Left ventricle myocardium superior (tissue), 1 donor: ENCODE measurements at regions not wholly inside any gene's neighbourhood (a gene's known extent, or its start where the extent isn't known, plus 50 kb on each side); places are given as distances from the start of the nearest gene placed in this dataset.

Source experiments
- ATAC-seq: fragments of 200-7000 bp; cut with Tn5 transposase; one replicate; pipeline ENCODE4 v1.9.1; 2020; ENCODE audit warnings: mild to moderate bottlenecking, moderate library complexity
- DNase-seq: peaks from one replicate; pipeline ENCODE4 v3.0.0-alpha.2; 2020
- intact Hi-C: fragments of 100-400 bp; cut with micrococcal nuclease; formaldehyde crosslinking; loops from one replicate; pipeline ENCODE4 v1.11.0; 2022
- donor health status: DM: no; HTN: yes; CAD: no; lungs with severe emphysema.

GRCh38 chr3:36220173-36220572 is 160.1 kb upstream of the STAC start:
- no peak for ATAC-seq
- DNase-seq: no peak
- intact Hi-C loops: no loop called here

- intact Hi-C loops: no loop called here
- DNase-seq (no peak), ATAC-seq (no peak)
Observed at GRCh38 chr3:36221975-36222374, 158.3 kb upstream of the STAC start.

DNA sequence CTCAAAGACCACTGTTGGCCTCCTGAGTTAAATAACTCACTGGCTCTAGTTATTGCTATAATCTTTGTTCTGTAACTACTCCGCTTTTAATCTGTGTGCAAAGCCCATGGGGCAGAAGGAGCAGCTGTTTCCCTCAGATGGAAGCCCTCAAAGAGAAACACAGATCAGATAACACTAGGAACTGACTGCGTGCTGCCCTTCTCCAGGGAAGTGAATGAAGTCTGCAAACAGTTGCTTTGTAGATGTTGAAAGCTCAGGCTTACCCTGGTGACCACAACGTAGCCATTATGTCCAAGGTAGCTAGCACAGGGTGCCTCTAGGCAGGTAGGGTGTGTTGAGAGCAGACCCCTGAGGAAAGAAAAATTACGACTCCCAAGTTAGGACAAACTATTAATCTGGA is 152.3 kb upstream of the STAC start:
- intact Hi-C loops: no loop called here
- DNase-seq: no peak
- ATAC-seq: peak; percentile 77

DNA sequence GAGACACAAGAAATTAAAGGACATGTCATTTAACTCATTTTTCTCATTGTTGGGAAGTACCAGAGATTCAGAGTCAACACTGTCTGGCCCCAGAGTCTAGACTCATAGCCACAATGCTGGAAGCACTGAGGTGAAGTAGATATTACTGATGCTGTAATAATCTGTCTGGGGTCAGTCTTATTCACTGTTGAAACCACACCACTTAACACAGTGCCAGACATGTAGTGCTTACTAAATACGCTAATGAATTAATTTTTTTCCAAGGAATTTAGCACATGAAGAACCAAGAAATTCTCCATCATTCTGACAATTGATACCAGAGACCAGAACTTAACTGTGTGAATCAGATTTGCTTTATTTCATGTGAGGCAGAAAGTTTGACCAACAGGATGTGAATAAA is 150.8 kb upstream of the STAC start:
- ATAC-seq: no peak

GRCh38 chr3:36232797-36233489 is 147.4 kb upstream of the STAC start:
- ATAC-seq (no peak), DNase-seq (no peak)
- intact Hi-C loops: no loop called here

More for the DNA sequence above, 150.8 kb upstream of the STAC start:
- no peak for DNase-seq
- intact Hi-C loops: no loop called here

DNA sequence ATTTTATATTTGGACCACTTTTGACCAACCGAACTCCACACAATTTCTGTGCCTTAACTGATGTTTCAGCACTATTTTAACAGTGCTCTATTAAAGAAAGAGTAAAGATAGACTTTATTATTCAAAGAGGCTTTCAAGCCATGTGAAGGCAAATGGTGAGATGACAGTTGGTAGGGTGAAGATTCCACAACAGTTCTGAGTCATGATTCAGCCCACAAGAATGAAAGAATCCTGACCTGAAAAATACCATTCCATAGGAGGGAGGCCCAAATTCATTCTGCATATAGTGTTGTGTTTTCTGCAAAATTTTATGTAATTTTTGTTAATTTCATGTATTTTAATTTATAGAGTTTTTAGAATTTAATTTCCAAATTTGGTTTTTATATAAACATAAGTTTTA is 135.6 kb upstream of the STAC start:
- no peak for DNase-seq
- no peak for ATAC-seq
- intact Hi-C loops: no loop called here

- intact Hi-C loops: no loop called here
- DNase-seq (no peak), ATAC-seq (no peak)
Observed at GRCh38 chr3:36248374-36248773, 131.9 kb upstream of the STAC start.

DNA sequence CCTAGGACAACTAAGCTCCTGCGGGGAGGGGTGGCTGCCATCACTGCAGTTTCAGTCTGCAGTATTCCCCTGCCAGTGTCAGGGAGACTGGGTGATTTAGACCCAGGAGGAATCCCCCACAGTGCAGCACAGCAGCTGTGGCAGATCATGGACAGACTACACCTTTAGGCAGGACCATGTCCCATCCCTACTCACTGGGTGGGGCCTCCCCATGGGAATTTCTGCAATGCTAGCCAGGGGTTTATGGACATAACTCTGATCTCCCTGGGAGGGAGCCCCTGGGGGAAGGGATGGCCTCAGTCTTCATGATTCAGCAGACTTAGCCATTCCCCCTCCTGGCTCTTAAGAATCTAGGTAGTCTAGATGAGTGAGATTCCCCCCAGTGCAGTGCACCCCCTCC is 130.1 kb upstream of the STAC start:
- intact Hi-C loops: no loop called here
- ATAC-seq (no peak), DNase-seq (no peak)

DNA sequence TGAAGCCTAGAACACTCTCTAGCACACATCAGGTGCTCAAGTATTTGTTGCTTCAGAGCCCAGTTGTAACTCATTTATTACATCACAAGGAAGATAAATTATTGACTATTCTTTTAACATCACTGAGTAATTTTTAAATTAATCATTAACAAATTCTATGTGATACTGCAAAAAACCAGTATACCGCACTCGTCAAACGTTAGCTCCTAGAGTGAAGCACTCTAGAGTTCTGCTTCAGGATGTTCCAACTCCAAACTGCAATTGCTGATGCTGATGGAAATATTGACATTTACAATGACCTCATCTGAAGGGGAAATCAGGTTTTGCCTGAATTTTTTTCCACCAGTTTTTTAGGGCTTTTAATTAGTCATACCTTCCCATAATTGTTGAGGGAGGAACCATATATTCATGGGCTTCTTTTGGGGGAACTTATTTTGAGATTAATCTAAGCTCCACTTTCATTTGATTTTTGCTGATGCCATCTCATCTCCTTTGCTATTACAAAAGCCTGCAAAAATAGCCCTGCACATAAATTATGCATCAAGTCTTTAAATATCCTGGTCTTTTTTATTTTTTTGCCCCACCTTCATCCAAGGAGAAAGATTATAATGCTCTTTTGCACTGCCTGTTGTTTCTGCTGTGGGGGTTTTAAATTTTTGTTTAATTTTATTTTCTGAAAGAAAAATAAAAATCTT is 123.0 kb upstream of the STAC start:
- DNase-seq: no peak
- intact Hi-C loops: no loop called here
- ATAC-seq: no peak

GRCh38 chr3:36258421-36258820 is 121.9 kb upstream of the STAC start:
- no peak for ATAC-seq
- intact Hi-C loops: no loop called here
- no peak for DNase-seq

GRCh38 chr3:36259580-36259979 is 120.7 kb upstream of the STAC start:
- DNase-seq: no peak
- no peak for ATAC-seq
- intact Hi-C loops: no loop called here

- intact Hi-C loops: no loop called here
- DNase-seq (no peak), ATAC-seq (no peak)
Observed at GRCh38 chr3:36269274-36269673, 111.0 kb upstream of the STAC start.

- ATAC-seq: no peak
- intact Hi-C loops: no loop called here
- DNase-seq: no peak
Observed at GRCh38 chr3:36282766-36283165, 97.5 kb upstream of the STAC start.

DNA sequence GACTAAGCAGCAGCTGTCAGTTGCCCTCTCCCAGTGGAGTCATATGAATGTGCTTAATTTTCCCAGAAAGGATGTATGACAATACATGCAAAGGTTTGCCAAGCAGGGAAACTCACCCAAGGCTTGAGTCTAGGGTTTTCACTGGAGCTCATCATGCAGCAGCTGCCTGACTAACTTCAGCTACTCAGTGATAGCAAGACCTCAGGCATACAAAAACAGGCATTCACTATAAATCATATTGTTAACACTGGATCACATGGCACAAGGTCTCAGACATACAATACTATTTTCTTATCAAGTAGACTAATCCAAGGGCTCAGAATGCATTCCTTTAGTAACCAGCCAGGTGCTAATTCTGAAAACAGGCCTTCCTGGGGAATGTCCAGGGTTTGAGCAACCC is 85.0 kb upstream of the STAC start:
- DNase-seq: no peak
- intact Hi-C loops: no loop called here
- ATAC-seq: no peak

GRCh38 chr3:36297195-36297594 is 83.1 kb upstream of the STAC start:
- no peak for ATAC-seq
- DNase-seq: no peak
- intact Hi-C loops: no loop called here

DNA sequence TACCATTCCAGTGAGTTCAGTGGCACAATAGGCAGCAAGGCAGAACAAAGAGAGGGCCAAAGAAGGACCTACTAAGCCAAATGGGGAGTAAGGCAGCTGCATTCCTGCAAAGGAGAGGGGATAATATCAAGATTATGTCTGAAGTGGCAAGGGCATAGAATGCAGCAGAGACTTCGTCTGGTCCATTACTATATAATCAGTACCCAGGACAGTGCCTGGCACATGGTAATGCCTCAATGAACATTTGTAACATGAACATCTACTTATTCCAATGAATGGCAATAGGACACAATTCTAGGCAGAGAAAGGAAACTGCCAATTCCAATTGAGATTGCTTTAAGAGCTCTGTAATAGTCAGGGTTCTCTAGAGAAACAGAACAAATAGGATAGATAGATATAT is 82.1 kb upstream of the STAC start:
- intact Hi-C loops: no loop called here
- no peak for DNase-seq
- ATAC-seq: no peak

DNA sequence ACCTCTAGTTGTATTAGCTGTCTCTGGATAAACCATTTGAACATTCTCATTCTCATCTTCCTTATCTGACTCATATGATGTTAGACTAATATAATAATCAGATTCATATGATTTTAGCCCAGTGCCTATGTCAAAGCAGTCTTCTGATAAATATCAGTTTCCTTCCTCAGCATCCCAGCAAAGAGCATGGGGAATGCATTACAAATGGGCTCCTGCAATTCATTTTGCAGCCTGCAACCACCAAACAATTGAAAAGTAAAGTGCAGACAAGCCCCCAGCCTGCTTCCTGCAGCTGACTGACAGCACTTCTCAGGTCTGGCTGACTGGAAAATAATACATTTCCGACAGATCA is 78.2 kb upstream of the STAC start:
- DNase-seq (no peak), ATAC-seq (no peak)
- intact Hi-C loops: no loop called here

DNA sequence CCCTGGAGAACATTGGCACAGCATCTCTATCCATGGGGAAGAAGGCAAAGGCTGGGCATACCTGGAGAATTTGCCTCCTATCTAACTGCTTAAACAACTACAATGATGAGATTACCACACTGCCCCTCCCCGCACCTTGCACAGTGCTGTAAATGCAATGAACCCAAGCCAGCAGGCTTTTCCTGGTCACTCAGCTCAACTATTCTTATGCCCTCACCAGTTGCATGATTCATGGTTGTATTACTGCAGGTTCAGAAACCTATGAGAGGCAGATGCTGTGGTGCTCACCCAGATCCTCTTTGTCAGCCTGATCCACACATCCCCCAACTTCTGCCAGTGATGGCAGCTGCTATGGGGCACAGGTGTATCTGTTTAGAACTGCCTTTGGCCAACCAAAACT is 77.7 kb upstream of the STAC start:
- ATAC-seq (no peak), DNase-seq (no peak)
- intact Hi-C loops: no loop called here

- DNase-seq (no peak), ATAC-seq (no peak)
- intact Hi-C loops: no loop called here
Observed at GRCh38 chr3:36303286-36303685, 77.0 kb upstream of the STAC start.

DNA sequence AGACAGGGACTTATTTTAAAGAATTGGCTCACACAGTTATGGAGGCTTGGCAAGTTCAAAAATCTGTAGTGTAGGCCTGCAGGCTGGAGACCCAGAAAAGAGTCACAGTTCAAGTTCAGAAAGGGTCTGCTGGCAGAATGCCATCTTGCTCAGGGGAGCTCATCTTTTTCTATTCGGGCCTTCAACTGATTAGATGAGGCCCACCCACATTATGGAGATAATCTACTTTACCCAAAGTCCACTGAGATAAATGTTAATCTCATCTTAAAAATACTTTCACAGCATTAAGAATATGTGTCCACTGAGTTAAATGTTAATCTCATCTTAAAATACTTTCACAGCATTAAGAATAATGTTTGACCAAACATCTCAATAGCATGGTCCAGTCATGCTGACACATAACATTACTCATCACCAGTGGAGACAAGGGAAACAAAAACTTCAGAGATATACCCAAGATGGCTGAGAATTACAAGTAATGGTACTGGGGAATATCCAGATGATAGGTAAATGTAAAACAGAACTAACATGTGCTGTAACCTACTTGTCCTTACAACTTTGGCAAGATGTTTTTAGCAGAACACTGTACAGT is 74.3 kb upstream of the STAC start:
- DNase-seq (no peak), ATAC-seq (no peak)
- intact Hi-C loops: no loop called here

DNA sequence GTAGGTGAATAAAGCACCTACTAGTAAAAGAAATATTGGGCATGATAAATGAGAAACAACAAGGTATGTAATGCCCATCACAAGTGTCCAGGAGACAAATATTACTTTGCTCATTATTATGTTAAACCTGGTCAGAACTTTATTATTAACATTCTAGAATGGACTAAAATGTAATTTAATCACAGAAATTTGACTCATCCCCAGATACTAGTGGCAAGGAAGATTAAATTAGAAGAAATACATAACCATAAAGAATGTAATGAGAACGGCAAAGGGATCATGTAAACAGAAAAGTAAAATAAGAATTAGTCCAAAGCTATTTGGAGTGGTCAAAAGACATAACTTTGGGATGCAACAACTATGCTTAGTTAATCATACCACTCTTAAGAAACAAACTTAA is 71.2 kb upstream of the STAC start:
- no peak for ATAC-seq
- intact Hi-C loops: no loop called here
- DNase-seq: no peak
